ENCODE measurements at regions not wholly inside any gene's neighbourhood (a gene's known extent, or its start where the extent isn't known, plus 50 kb on each side); places are given as distances from the start of the nearest gene placed in this dataset.

DNA sequence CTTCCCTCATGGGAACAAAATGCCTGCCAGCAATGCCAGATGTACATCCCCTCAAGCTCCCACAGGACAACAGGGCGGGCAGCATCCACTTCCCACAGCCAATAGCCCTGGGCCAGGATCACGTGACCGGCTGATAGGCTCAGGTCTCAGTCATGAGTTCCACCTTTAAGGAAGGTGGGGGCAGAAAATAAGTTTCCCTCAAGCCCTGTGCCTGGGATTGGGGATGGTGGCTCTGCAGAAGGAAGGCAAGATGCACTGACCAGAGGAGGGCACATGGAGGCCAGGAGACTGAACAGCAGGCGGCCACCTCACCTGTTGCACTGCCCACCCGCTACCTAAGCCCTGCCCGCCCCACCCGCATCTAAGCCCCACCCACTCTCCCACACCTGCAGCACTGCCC is 149.1 kb downstream of the BMP7 start:
- no peak for DNase-seq (ENCODE audit: low read depth, low spot score)
- POLR2A ChIA-PET = no interaction called here
- no peaks in the 10 kb centered on the region for H3K36me3 ChIP-seq (ENCODE audit: control insufficient read depth, insufficient read depth, low read length)
- TF ChIP-seq, protein P1, sequence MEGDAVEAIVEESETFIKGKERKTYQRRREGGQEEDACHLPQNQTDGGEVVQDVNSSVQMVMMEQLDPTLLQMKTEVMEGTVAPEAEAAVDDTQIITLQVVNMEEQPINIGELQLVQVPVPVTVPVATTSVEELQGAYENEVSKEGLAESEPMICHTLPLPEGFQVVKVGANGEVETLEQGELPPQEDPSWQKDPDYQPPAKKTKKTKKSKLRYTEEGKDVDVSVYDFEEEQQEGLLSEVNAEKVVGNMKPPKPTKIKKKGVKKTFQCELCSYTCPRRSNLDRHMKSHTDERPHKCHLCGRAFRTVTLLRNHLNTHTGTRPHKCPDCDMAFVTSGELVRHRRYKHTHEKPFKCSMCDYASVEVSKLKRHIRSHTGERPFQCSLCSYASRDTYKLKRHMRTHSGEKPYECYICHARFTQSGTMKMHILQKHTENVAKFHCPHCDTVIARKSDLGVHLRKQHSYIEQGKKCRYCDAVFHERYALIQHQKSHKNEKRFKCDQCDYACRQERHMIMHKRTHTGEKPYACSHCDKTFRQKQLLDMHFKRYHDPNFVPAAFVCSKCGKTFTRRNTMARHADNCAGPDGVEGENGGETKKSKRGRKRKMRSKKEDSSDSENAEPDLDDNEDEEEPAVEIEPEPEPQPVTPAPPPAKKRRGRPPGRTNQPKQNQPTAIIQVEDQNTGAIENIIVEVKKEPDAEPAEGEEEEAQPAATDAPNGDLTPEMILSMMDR (IDR thresholded peaks at IDR 0.05) = no peak
- TF ChIP-seq, protein P2, sequence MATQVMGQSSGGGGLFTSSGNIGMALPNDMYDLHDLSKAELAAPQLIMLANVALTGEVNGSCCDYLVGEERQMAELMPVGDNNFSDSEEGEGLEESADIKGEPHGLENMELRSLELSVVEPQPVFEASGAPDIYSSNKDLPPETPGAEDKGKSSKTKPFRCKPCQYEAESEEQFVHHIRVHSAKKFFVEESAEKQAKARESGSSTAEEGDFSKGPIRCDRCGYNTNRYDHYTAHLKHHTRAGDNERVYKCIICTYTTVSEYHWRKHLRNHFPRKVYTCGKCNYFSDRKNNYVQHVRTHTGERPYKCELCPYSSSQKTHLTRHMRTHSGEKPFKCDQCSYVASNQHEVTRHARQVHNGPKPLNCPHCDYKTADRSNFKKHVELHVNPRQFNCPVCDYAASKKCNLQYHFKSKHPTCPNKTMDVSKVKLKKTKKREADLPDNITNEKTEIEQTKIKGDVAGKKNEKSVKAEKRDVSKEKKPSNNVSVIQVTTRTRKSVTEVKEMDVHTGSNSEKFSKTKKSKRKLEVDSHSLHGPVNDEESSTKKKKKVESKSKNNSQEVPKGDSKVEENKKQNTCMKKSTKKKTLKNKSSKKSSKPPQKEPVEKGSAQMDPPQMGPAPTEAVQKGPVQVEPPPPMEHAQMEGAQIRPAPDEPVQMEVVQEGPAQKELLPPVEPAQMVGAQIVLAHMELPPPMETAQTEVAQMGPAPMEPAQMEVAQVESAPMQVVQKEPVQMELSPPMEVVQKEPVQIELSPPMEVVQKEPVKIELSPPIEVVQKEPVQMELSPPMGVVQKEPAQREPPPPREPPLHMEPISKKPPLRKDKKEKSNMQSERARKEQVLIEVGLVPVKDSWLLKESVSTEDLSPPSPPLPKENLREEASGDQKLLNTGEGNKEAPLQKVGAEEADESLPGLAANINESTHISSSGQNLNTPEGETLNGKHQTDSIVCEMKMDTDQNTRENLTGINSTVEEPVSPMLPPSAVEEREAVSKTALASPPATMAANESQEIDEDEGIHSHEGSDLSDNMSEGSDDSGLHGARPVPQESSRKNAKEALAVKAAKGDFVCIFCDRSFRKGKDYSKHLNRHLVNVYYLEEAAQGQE (IDR thresholded peaks at IDR 0.05; ENCODE audit: insufficient read depth in 1 of 2, low read depth in 2 of 2, low read length in 1 of 2) = no peak
- no peak for TF ChIP-seq TCF7L2 (IDR thresholded peaks at IDR 0.05; ENCODE audit: low read depth, low read length)
- TF ChIP-seq POLR2AphosphoS5 (IDR thresholded peaks at IDR 0.05; ENCODE audit: low read depth, low read length) = no peak
- TF ChIP-seq SIN3A (IDR thresholded peaks at IDR 0.05; ENCODE audit: borderline replicate concordance, insufficient read depth, low read depth, low read length) = no peak
- no peak overlapping the region for H3K4me3 ChIP-seq (ENCODE audit: low read depth in 2 of 2, low read length in 2 of 2)
- 0 out of 2 replicates have a peak, but pooled peaks have one; percentile 45 for ATAC-seq
- no peak overlapping the region for H3K27ac ChIP-seq (ENCODE audit: low read length)
- CTCF ChIA-PET = no interaction called here
- no peaks in the 10 kb centered on the region for H3K27me3 ChIP-seq (ENCODE audit: control insufficient read depth, insufficient read depth, low read length)
- BruUV-seq (replicated peaks) = no TSS peak
- in situ Hi-C loops (cut with HindIII; ENCODE audit: low pct_unique_long_range_greater_than_20kb, low sequenced_read_pairs) = no loop called here
- H3K4me1 ChIP-seq (ENCODE audit: control insufficient read depth, insufficient read depth, low read length) = no peaks in the 10 kb centered on the region
- intact Hi-C loops (cut with micrococcal nuclease; ENCODE audit: unreplicated experiment) = no loop called here
- H3K9me3 ChIP-seq (ENCODE audit: control insufficient read depth, insufficient read depth, low read depth, low read length) = no peaks in the 10 kb centered on the region

DNA sequence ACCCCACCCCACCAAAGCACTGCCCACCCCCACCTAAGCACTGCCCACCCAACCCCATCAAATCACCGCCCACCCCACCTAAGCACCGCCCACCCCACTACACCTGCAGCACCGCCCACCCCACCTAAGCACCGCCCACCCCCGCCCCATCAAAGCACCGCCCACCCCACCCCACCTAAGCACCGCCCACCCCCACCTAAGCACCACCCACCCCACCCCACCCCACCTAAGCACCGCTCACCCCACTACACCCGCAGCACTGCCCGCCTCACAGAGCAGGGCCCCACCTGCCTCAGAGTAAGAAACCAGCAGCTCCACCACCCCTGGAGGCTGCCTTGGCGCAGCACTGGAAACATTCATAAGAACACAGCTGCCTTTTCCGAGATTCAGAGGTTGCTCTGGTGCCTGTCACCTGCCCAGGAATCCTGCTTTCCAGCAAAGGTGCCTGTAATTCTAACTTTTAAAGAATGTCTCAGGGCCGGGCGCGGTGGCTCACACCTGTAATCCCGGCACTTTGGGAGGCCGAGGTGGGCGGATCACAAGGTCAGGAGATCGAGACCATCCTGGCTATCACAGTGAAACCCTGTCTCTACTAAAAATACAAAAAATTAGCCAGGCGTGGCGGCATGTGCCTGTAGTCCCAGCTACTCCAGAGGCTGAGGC is 148.2 kb downstream of the BMP7 start:
- intact Hi-C loops (cut with micrococcal nuclease; ENCODE audit: unreplicated experiment) (no loop called here), in situ Hi-C loops (cut with HindIII; ENCODE audit: low pct_unique_long_range_greater_than_20kb, low sequenced_read_pairs) (no loop called here)
- ATAC-seq (peak; percentile 51; the same call in 1 of the 2 replicates), DNase-seq (ENCODE audit: low read depth, low spot score) (no peak)
- no peak for TF ChIP-seq SIN3A (IDR thresholded peaks at IDR 0.05; ENCODE audit: borderline replicate concordance, insufficient read depth, low read depth, low read length)
- TF ChIP-seq, protein P2 (IDR thresholded peaks at IDR 0.05; ENCODE audit: insufficient read depth in 1 of 2, low read depth in 2 of 2, low read length in 1 of 2) = no peak
- no peak for TF ChIP-seq TCF7L2 (IDR thresholded peaks at IDR 0.05; ENCODE audit: low read depth, low read length)
- TF ChIP-seq, protein P1 (IDR thresholded peaks at IDR 0.05) = no peak
- TF ChIP-seq POLR2AphosphoS5 (IDR thresholded peaks at IDR 0.05; ENCODE audit: low read depth, low read length) = no peak
- no peaks in the 10 kb centered on the region for H3K27me3 ChIP-seq (ENCODE audit: control insufficient read depth, insufficient read depth, low read length)
- CTCF ChIA-PET = no interaction called here
- no TSS peak for BruUV-seq (replicated peaks)
- H3K9me3 ChIP-seq (ENCODE audit: control insufficient read depth, insufficient read depth, low read depth, low read length) = no peaks in the 10 kb centered on the region
- no peak overlapping the region for H3K27ac ChIP-seq (ENCODE audit: low read length)
- POLR2A ChIA-PET = no interaction called here
- H3K4me3 ChIP-seq (ENCODE audit: low read depth in 2 of 2, low read length in 2 of 2) = no peak overlapping the region
- no peaks in the 10 kb centered on the region for H3K36me3 ChIP-seq (ENCODE audit: control insufficient read depth, insufficient read depth, low read length)
- H3K4me1 ChIP-seq (ENCODE audit: control insufficient read depth, insufficient read depth, low read length) = no peaks in the 10 kb centered on the region
